MM.1S (cell line): ENCODE measurements at regions not wholly inside any gene's neighbourhood (a gene's known extent, or its start where the extent isn't known, plus 50 kb on each side); places are given as distances from the start of the nearest gene placed in this dataset.

Experiments
- DNase-seq: peaks from one replicate; pipeline ENCODE4 v3.0.0-alpha.2; 2015
- H2AFZ ChIP-seq: fragments of 300-600 bp; sonication (generic); 2 replicates; pipeline ENCODE4 v1.6.0; 2016; ENCODE audit warnings: antibody characterized with exemption, low read length
- H3F3A ChIP-seq: fragments of 300-600 bp; sonication (generic); 2 replicates; pipeline ENCODE4 v1.6.1; 2016; ENCODE audit warnings: mild to moderate bottlenecking, antibody characterized with exemption, low read length, moderate library complexity, mixed read lengths; ENCODE audit not compliant: insufficient read depth
- H3K27ac ChIP-seq: fragments of 300-600 bp; sonication (generic); 2 replicates; pipeline ENCODE4 v1.5.1; 2016; ENCODE audit warnings: mild to moderate bottlenecking, low read length
- H3K27me3 ChIP-seq: fragments of 300-600 bp; sonication (generic); replicated peaks from 2 replicates; pipeline ENCODE4 v1.6.0; 2016; ENCODE audit warnings: low read length; ENCODE audit not compliant: insufficient read depth
- H3K36me3 ChIP-seq: fragments of 300-600 bp; sonication (generic); replicated peaks from 2 replicates; pipeline ENCODE4 v1.6.1; 2016; ENCODE audit warnings: mild to moderate bottlenecking, low read length, mixed read lengths; ENCODE audit not compliant: insufficient read depth
- H3K4me1 ChIP-seq: fragments of 300-600 bp; sonication (generic); 2 replicates; pipeline ENCODE4 v1.6.1; 2016; ENCODE audit warnings: low read length, mixed read lengths
- H3K4me2 ChIP-seq: fragments of 300-600 bp; sonication (generic); 2 replicates; pipeline ENCODE4 v1.6.0; 2016; ENCODE audit warnings: low read depth, low read length
- H3K4me3 ChIP-seq: fragments of 300-600 bp; sonication (generic); 2 replicates; pipeline ENCODE4 v1.5.1; 2016; ENCODE audit warnings: low read length, mixed read lengths
- H3K79me2 ChIP-seq: fragments of 300-600 bp; sonication (generic); 2 replicates; pipeline ENCODE4 v1.6.1; 2016; ENCODE audit warnings: mixed run types, low read length, mixed read lengths
- H3K9ac ChIP-seq: fragments of 300-600 bp; sonication (generic); 2 replicates; pipeline ENCODE4 v1.6.1; 2016; ENCODE audit warnings: low read length, mixed read lengths
- H3K9me2 ChIP-seq: fragments of 300-600 bp; sonication (generic); replicated peaks from 2 replicates; pipeline ENCODE4 v1.6.1; 2016; ENCODE audit warnings: mild to moderate bottlenecking, low read length, mixed read lengths; ENCODE audit not compliant: insufficient read depth
- H3K9me3 ChIP-seq: fragments of 300-600 bp; sonication (generic); replicated peaks from 2 replicates; pipeline ENCODE4 v1.6.1; 2016; ENCODE audit warnings: mild to moderate bottlenecking, low read length, mixed read lengths; ENCODE audit not compliant: insufficient read depth
- H4K20me1 ChIP-seq: fragments of 300-600 bp; sonication (generic); 2 replicates; pipeline ENCODE4 v1.6.1; 2016; ENCODE audit warnings: mild to moderate bottlenecking, low read length, moderate library complexity, mixed read lengths; ENCODE audit not compliant: insufficient read depth
- CTCF ChIP-seq: fragments of 300-600 bp; sonication (generic); IDR thresholded peaks from 2 replicates; pipeline ENCODE4 v1.5.1; 2016; ENCODE audit warnings: antibody characterized with exemption, low read length, mixed read lengths
- EZH2 ChIP-seq: fragments of 300-600 bp; sonication (generic); optimal IDR thresholded peaks from 2 replicates; pipeline ENCODE3; 2017; ENCODE audit warnings: low read depth, mild to moderate bottlenecking, antibody characterized with exemption, low read length, mixed read lengths
- EZH2phosphoT487 ChIP-seq: fragments of 300-600 bp; sonication (generic); IDR thresholded peaks from 2 replicates; pipeline ENCODE4 v1.6.1; 2018; ENCODE audit warnings: antibody characterized with exemption, low read length

GRCh38 chr12:127675936-127676335, 591.0 kb upstream of the TMEM132C start:
- H4K20me1 ChIP-seq, result no peaks in the 10 kb centered on the region
- no peak for DNase-seq
- no peaks in the 10 kb centered on the region for H3K4me1 ChIP-seq
- no peaks in the 10 kb centered on the region for H3K79me2 ChIP-seq
- no peak overlapping the region for H3K4me2 ChIP-seq
- no peak overlapping the region for H3K27ac ChIP-seq
- no peaks in the 10 kb centered on the region for H3K36me3 ChIP-seq
- no peak overlapping the region for H3K4me3 ChIP-seq
- H3K9me3 ChIP-seq, result no peaks in the 10 kb centered on the region
- H3K9ac ChIP-seq, result no peak overlapping the region
- TF ChIP-seq EZH2 (no peak), EZH2phosphoT487 (no peak), CTCF (no peak)
- H2AFZ ChIP-seq, result no peak overlapping the region
- H3K27me3 ChIP-seq, result no peaks in the 10 kb centered on the region
- H3K9me2 ChIP-seq, result no peaks in the 10 kb centered on the region
- no peaks in the 10 kb centered on the region for H3F3A ChIP-seq

GRCh38 chr12:127677537-127678131, 589.3 kb upstream of the TMEM132C start:
- TF ChIP-seq EZH2phosphoT487 (no peak), CTCF (peak; percentile 60), EZH2 (no peak)

GRCh38 chr12:127678945-127679344, 588.0 kb upstream of the TMEM132C start:
- Histone ChIP-seq H3K9ac (no peak overlapping the region), H3K4me1 (no peaks in the 10 kb centered on the region), H2AFZ (no peak overlapping the region), H3K4me3 (no peak overlapping the region), H3K9me2 (no peaks in the 10 kb centered on the region), H3K9me3 (no peaks in the 10 kb centered on the region), H3F3A (no peaks in the 10 kb centered on the region), H3K27me3 (no peaks in the 10 kb centered on the region), H3K79me2 (no peaks in the 10 kb centered on the region), H4K20me1 (no peaks in the 10 kb centered on the region), H3K36me3 (no peaks in the 10 kb centered on the region), H3K4me2 (no peak overlapping the region), H3K27ac (no peak overlapping the region)
- TF ChIP-seq EZH2 (no peak), EZH2phosphoT487 (no peak), CTCF (no peak)
- DNase-seq, result no peak

More at GRCh38 chr12:127677537-127678131, 589.3 kb upstream of the TMEM132C start:
- no peaks in the 10 kb centered on the region for H3K9me2 ChIP-seq
- H3K27ac ChIP-seq, result no peak overlapping the region
- H3K9me3 ChIP-seq, result no peaks in the 10 kb centered on the region
- H3K79me2 ChIP-seq, result no peaks in the 10 kb centered on the region
- H3F3A ChIP-seq, result no peaks in the 10 kb centered on the region
- no peak overlapping the region for H3K4me2 ChIP-seq
- no peaks in the 10 kb centered on the region for H3K4me1 ChIP-seq
- H3K27me3 ChIP-seq, result no peaks in the 10 kb centered on the region
- no peaks in the 10 kb centered on the region for H3K36me3 ChIP-seq
- no peak overlapping the region for H3K4me3 ChIP-seq
- H4K20me1 ChIP-seq, result no peaks in the 10 kb centered on the region
- no peak overlapping the region for H3K9ac ChIP-seq
- DNase-seq, result peak; percentile 73
- H2AFZ ChIP-seq, result no peak overlapping the region
